ENCODE measurements at regions not wholly inside any gene's neighbourhood (a gene's known extent, or its start where the extent isn't known, plus 50 kb on each side); places are given as distances from the start of the nearest gene placed in this dataset.
"Not testable (repeated sequence)": the region's sequence is repeated elsewhere in the genome, so short reads cannot be mapped to it uniquely, and the experiment has no call there.

GRCh38 chr13:75961911-75962310, 325.8 kb downstream of the LMO7 start:
- no peak for DNase-seq

- DNase-seq: no peak
These were observed 324.4 kb downstream of the LMO7 start for GRCh38 chr13:75960538-75960994.

GRCh38 chr13:75959861-75960481, 323.8 kb downstream of the LMO7 start:
- DNase-seq: no peak

- DNase-seq: not testable (repeated sequence)
These were observed 317.5 kb downstream of the LMO7 start for GRCh38 chr13:75953589-75953988.

- no peak for DNase-seq
These were observed 311.3 kb downstream of the LMO7 start for GRCh38 chr13:75947448-75947847.

GRCh38 chr13:75946536-75947284, 310.6 kb downstream of the LMO7 start:
- peak in 26 of 58 donors; percentile 1 to 62 (median 14) for DNase-seq

GRCh38 chr13:75945841-75946482, 309.8 kb downstream of the LMO7 start:
- no peak for DNase-seq

- no peak for DNase-seq
These were observed 302.9 kb downstream of the LMO7 start for GRCh38 chr13:75938811-75939560.

GRCh38 chr13:75936791-75937190, 300.7 kb downstream of the LMO7 start:
- DNase-seq: no peak

- no peak for DNase-seq
These were observed 299.7 kb downstream of the LMO7 start for GRCh38 chr13:75935805-75936204.

GRCh38 chr13:75934889-75935288, 298.8 kb downstream of the LMO7 start:
- DNase-seq: no peak

GRCh38 chr13:75932636-75933035, 296.5 kb downstream of the LMO7 start:
- DNase-seq: no peak

GRCh38 chr13:75931116-75931515, 295.0 kb downstream of the LMO7 start:
- no peak for DNase-seq

- DNase-seq: no peak
These were observed 292.9 kb downstream of the LMO7 start for GRCh38 chr13:75929076-75929475.

GRCh38 chr13:75927183-75927669, 291.1 kb downstream of the LMO7 start:
- no peak for DNase-seq

- no peak for DNase-seq
These were observed 284.4 kb downstream of the LMO7 start for GRCh38 chr13:75920536-75920935.

GRCh38 chr13:75919660-75920199, 283.6 kb downstream of the LMO7 start:
- DNase-seq: no peak

GRCh38 chr13:75915066-75915465, 278.9 kb downstream of the LMO7 start:
- no peak for DNase-seq

GRCh38 chr13:75913925-75914324, 277.8 kb downstream of the LMO7 start:
- no peak for DNase-seq

GRCh38 chr13:75910591-75910990, 274.5 kb downstream of the LMO7 start:
- no peak for DNase-seq

All from anterior cingulate cortex (tissue), 58 donors.